ENCODE measurements at regions not wholly inside any gene's neighbourhood (a gene's known extent, or its start where the extent isn't known, plus 50 kb on each side); places are given as distances from the start of the nearest gene placed in this dataset.
"Not testable (repeated sequence)": the region's sequence is repeated elsewhere in the genome, so short reads cannot be mapped to it uniquely, and the experiment has no call there.

- TF ChIP-seq CREB5 (CRISPR knock-in tag; IDR thresholded peaks at IDR 0.05; ENCODE audit: low read depth) (no peak), ZNF565 (CRISPR knock-in tag; conservative IDR thresholded peaks at IDR 0.05; ENCODE audit: low read depth) (no peak), ISL1 (CRISPR knock-in tag; IDR thresholded peaks at IDR 0.05) (no peak), OSR1 (CRISPR knock-in tag; IDR thresholded peaks at IDR 0.05) (no peak), TCF4 (CRISPR knock-in tag; IDR thresholded peaks at IDR 0.05; ENCODE audit: borderline replicate concordance) (no peak)
- TF ChIP-seq, protein P1, sequence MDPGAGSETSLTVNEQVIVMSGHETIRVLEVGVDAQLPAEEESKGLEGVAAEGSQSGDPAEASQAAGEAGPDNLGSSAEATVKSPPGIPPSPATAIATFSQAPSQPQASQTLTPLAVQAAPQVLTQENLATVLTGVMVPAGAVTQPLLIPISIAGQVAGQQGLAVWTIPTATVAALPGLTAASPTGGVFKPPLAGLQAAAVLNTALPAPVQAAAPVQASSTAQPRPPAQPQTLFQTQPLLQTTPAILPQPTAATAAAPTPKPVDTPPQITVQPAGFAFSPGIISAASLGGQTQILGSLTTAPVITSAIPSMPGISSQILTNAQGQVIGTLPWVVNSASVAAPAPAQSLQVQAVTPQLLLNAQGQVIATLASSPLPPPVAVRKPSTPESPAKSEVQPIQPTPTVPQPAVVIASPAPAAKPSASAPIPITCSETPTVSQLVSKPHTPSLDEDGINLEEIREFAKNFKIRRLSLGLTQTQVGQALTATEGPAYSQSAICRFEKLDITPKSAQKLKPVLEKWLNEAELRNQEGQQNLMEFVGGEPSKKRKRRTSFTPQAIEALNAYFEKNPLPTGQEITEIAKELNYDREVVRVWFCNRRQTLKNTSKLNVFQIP (CRISPR knock-in tag; IDR thresholded peaks at IDR 0.05; ENCODE audit: borderline replicate concordance, low read depth), result no peak
Measured at GRCh38 chr3:106139826-106140225, 271.0 kb upstream of the CBLB start (continued).

- no peak for ATAC-seq
- TF ChIP-seq GLIS3 (CRISPR knock-in tag; IDR thresholded peaks at IDR 0.05) (no peak), ZC3H10 (CRISPR knock-in tag; IDR thresholded peaks at IDR 0.05) (no peak)
Measured at GRCh38 chr3:106140431-106140830, 271.6 kb upstream of the CBLB start.

- no peak for ATAC-seq
- TF ChIP-seq CREB5 (CRISPR knock-in tag; IDR thresholded peaks at IDR 0.05; ENCODE audit: low read depth), result no peak
- no peak for TF ChIP-seq ZC3H10 (CRISPR knock-in tag; IDR thresholded peaks at IDR 0.05)
- no peak for TF ChIP-seq SNAI2 (CRISPR knock-in tag; IDR thresholded peaks at IDR 0.05)
- TF ChIP-seq, protein P2, sequence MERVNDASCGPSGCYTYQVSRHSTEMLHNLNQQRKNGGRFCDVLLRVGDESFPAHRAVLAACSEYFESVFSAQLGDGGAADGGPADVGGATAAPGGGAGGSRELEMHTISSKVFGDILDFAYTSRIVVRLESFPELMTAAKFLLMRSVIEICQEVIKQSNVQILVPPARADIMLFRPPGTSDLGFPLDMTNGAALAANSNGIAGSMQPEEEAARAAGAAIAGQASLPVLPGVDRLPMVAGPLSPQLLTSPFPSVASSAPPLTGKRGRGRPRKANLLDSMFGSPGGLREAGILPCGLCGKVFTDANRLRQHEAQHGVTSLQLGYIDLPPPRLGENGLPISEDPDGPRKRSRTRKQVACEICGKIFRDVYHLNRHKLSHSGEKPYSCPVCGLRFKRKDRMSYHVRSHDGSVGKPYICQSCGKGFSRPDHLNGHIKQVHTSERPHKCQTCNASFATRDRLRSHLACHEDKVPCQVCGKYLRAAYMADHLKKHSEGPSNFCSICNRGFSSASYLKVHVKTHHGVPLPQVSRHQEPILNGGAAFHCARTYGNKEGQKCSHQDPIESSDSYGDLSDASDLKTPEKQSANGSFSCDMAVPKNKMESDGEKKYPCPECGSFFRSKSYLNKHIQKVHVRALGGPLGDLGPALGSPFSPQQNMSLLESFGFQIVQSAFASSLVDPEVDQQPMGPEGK (CRISPR knock-in tag; IDR thresholded peaks at IDR 0.05; ENCODE audit: borderline replicate concordance), result no peak
Measured at GRCh38 chr3:106144030-106144429, 275.2 kb upstream of the CBLB start.

DNA sequence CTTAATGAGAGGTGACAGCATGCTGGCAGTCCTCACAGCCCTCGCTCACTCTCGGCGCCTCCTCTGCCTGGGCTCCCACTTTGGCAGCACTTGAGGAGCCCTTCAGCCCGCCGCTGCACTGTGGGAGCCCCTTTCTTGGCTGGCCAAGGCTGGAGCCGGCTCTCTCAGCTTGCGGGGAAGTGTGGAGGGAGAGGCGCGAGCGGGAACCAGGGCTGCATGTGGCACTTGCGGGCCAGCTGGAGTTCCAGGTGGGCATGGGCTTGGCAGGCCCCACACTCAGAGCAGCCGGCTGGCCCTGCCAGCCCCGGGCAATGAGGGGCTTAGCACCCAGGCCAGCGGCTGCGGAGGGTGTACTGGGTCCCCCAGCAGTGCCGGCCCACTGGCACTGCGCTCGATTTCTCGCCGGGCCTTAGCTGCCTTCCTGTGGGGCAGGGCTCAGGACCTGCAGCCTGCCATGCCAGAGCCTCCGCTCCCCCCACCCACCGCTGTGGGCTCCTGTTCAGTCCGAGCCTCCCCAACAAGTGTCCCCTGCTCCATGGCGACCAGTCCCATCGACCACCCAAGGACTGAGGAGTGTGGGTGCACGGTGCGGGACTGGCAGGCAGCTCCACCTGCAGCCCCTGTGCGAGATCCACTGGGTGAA, 279.7 kb upstream of the CBLB start:
- ATAC-seq, result not testable (repeated sequence)

GRCh38 chr3:106157411-106157810, 288.6 kb upstream of the CBLB start:
- TF ChIP-seq TSHZ2 (CRISPR knock-in tag; IDR thresholded peaks at IDR 0.05) (no peak), GLIS3 (CRISPR knock-in tag; IDR thresholded peaks at IDR 0.05) (no peak), CSDC2 (CRISPR knock-in tag; IDR thresholded peaks at IDR 0.05) (no peak), CREB5 (CRISPR knock-in tag; IDR thresholded peaks at IDR 0.05; ENCODE audit: low read depth) (no peak), ZNF70 (CRISPR knock-in tag; IDR thresholded peaks at IDR 0.05) (no peak), TCF4 (CRISPR knock-in tag; IDR thresholded peaks at IDR 0.05; ENCODE audit: borderline replicate concordance) (no peak), RARB (CRISPR knock-in tag; IDR thresholded peaks at IDR 0.05) (no peak)
- TF ChIP-seq, protein P1 (CRISPR knock-in tag; IDR thresholded peaks at IDR 0.05; ENCODE audit: borderline replicate concordance, low read depth), result no peak
- no peak for ATAC-seq

All from SK-N-SH treated with all-trans-retinoic acid at 6 μM for 48 hours (cell line).